T-helper 1 cell (primary cell): ENCODE measurements at regions not wholly inside any gene's neighbourhood (a gene's known extent, or its start where the extent isn't known, plus 50 kb on each side); places are given as distances from the start of the nearest gene placed in this dataset.

Experiments used
- DNase-seq, 5 donors: peaks; one replicate each; pipeline ENCODE4 v3.0.0-alpha.2; 2012 to 2020

- DNase-seq: no peak
Observed at GRCh38 chr15:37586011-37586583, 348.3 kb upstream of the TMCO5A start.

- DNase-seq: no peak
Observed at GRCh38 chr15:37586976-37587375, 347.5 kb upstream of the TMCO5A start.

GRCh38 chr15:37594417-37594816, 340.0 kb upstream of the TMCO5A start:
- no peak for DNase-seq

- no peak for DNase-seq
Observed at GRCh38 chr15:37595426-37595970, 338.9 kb upstream of the TMCO5A start.

DNA sequence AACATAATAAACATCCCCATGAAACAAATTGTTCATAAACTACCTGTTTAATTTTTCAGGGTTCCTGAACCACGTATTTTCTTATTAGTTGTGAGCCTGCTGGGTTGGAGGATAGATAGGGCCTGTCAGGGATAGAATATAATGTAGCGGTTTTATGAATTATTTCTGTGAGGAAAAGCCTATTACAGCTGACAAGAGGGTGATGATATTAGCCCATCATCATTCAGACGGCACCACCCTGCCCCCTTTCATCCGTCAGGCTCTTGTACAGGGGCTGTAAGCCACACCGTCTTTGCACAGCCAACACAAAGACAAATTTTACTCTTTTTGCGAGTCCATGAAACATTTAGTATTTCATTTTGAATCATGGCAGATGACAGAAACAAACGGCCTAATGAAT, 335.3 kb upstream of the TMCO5A start:
- DNase-seq: no peak

GRCh38 chr15:37616215-37616614, 318.2 kb upstream of the TMCO5A start:
- no peak for DNase-seq

DNA sequence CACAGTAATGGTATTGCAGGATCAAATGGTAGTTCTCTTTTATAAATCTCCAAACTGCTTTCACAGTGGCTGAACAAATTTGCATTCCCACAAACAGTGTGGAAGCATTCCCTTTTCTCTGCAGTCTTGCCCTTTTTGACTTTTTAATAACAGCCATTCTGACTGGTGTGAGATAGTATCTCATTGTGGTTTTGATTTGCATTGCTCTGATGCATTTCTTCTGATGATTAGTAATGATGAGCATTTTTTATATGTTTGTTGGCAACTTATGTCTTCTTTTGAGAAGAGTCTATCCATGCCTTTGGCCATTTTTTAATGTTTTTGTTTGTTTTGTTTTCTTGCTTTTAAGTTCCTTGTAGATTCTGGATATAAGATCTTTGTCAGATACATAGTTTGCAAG, 316.1 kb upstream of the TMCO5A start:
- DNase-seq: no peak

DNA sequence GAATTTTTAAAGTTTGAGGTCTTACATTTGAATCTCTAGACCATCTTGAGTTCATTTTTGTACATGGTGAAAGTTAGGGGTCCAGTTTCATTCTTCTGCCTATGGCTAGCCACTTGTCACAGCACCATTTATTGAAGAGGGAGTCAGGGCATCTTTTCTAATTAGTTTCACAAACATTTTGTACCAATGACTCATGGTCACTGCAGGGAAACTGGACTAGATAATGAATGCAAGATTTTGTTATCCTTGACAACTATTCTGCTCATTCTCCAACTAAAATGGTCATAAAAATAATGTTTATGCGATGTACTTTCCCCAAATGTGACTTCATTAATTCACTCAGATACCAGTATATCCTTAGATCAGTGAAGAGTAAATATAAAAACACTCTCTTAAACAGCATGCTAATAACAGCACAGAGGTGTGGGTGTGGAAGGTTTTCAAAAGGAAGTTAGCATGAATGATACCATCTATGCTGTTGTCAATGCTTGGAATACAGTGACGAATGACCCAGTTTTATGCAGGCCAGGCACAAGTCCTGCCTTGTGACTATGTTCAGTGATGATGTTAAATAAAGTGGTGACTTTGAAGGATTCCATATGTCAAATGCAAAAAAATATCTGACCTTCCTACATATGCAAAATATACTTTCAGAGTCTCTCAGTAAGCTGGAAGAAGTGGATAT, 314.9 kb upstream of the TMCO5A start:
- no peak for DNase-seq

DNA sequence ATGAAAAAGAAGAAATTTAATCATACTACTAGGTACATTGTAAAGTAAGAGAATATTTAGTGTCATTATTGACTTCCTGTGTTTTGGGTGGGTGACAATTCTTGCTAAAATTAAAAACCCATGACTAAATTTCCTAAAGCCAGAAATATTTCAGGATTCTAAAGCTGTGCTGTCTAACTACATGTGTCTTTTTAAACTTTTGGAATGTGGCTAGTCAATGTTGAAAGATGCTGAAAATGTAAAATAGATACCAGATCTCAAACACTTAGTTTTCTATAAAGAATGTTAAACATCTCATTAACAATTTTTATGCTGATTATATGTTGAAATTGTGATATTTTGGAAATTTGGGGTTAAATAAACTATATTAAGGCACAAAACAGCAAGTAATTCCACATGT, 308.9 kb upstream of the TMCO5A start:
- no peak for DNase-seq

- DNase-seq: no peak
Observed at GRCh38 chr15:37628507-37628906, 305.9 kb upstream of the TMCO5A start.

DNA sequence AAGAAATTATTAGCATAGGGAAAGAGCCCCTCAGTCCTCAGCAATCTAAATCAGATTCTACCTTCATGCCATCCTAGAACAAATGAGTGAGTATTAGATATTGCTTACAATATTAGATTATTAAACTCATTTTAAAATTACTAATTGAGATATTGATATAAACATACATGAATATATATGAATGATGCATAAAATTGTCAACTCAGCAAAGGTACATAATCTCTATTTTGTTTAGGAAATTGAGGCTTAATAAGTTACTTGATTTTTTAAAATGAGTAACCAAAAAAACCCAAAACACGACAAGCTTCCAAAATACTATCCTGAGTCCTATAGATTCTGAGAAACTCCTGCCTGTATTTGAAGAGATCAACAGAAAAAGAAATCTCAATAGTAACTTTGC, 297.7 kb upstream of the TMCO5A start:
- DNase-seq: no peak

GRCh38 chr15:37638116-37638515, 296.3 kb upstream of the TMCO5A start:
- no peak for DNase-seq

- no peak for DNase-seq
Observed at GRCh38 chr15:37638691-37639090, 295.7 kb upstream of the TMCO5A start.

DNA sequence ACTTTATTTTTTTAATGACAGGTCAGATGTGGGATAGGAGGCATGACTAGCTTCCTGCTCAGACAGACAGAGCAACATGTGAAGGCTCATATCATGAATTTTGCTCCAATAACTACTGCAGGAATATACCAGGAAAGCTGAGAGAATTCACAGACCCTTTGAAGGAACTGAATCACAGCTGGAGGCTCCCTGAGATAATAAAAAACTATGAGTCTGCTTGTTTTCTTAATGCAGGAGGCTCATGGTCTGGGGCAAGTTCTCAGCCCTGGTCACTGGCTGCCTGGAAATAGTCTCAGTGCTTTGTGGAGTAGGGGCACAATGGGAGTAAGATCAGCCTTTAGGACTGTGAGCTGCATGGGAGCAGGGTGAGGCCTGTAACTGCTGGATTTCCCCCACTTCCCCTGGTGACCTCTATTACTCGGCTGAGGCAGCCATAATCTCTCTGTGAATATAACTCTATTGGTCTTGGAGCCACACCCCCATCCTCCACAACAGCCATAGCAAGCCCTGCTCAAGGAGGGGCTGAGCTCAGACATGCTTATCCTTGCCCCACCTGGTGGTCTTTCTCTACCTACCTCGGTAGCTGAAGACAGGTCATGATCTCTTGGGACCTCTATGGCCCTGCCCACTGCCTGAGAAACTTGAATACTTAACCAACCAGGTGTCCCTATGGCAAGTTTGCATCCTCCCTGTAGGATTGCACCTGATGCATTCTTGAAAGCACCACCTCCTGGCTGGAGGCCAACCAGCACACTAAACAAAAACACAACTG, 281.6 kb upstream of the TMCO5A start:
- DNase-seq: no peak

GRCh38 chr15:37678124-37678523, 256.3 kb upstream of the TMCO5A start:
- DNase-seq: no peak

DNA sequence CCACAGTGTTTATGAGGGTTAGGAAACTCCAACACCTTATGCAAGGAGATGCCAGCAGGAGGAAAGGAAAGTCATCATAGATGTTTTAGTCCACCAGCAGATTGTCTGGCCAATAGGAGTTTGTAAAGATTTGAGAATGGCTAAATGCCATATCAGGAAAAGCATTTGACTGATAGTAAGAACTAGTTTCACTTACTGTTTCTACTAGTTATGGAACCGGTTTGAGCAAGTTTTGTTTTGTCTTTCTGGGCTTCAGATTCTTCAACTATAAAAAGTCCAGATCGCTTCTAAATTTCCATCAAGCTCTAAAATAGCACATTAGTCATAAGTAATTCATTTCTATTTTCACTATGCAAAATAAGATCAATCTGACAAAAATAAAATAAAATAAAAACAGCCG, 254.8 kb upstream of the TMCO5A start:
- no peak for DNase-seq

- DNase-seq: no peak
Observed at GRCh38 chr15:37682304-37682703, 252.1 kb upstream of the TMCO5A start.

- DNase-seq: no peak
Observed at GRCh38 chr15:37691911-37692310, 242.5 kb upstream of the TMCO5A start.

- DNase-seq: no peak
Observed at GRCh38 chr15:37693926-37694325, 240.5 kb upstream of the TMCO5A start.

DNA sequence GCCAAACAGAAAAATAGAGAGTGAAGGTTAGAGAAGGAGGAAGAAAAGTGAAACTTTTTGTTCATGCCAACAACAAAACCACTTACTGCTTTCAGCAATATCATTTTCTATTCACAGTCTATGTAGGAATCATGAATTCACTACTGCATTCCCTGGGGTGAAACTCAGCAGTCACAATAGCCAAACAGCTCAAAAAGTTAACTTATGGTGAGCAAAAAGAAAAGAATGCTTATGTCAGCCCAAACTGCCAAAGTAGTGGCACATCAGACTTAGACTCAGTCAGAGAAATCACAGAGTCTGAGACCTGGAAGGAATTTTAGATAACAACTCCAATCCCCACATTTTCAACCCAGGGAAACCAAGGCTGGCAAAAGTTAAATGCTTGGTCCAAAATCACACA, 238.7 kb upstream of the TMCO5A start:
- no peak for DNase-seq

- no peak for DNase-seq
Observed at GRCh38 chr15:37698679-37699078, 235.8 kb upstream of the TMCO5A start.

GRCh38 chr15:37701230-37701629, 233.2 kb upstream of the TMCO5A start:
- DNase-seq: no peak

DNA sequence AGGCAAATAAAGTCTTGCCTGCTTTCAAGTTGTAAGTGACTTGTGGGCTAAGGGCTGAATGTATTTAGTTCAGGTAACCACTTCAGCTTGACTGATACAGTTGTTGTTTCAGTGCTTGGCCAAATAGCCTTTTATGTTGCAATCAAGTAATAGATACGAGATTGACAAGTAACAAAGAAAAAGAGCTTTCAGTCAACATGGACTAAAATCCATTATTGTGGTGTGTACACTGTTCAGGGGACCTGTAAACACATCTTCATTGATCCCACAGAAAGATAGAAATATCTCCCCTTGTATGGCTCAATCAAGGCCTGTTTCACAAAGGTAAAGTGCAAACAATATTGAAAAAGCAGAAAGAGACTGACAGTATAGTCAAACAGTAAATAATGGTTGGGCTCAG, 224.8 kb upstream of the TMCO5A start:
- no peak for DNase-seq

DNA sequence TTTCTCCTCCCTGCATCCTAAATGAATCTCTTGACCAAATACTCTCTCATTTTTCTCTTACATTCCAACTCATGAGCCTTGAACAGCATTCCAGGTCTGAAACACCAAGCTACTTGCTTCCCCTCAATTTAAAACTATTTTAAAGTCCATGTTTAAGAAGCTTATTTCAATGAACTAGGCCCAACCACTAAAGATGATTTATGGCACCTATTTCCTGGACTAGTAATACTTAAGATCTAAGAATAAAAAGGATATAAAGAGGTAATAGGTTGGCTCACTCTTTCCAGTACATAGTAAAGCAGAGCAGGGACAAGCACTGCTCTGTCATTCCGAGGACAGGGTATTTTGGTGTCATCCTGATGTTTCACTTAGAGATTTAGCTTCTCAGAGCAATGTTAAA, 219.3 kb upstream of the TMCO5A start:
- no peak for DNase-seq
